Neural cell (in vitro differentiated cells): ENCODE measurements at regions not wholly inside any gene's neighbourhood (a gene's known extent, or its start where the extent isn't known, plus 50 kb on each side); places are given as distances from the start of the nearest gene placed in this dataset.

ENCODE experiments used
- EP300 ChIP-seq: fragments of 450-650 bp; conservative IDR thresholded peaks from 2 replicates; pipeline ENCODE4 v1.6.1; 2014; ENCODE audit warnings: antibody characterized with exemption, mild to moderate bottlenecking, moderate library complexity; ENCODE audit not compliant: poor library complexity, severe bottlenecking
- MXI1 ChIP-seq: fragments of 450-650 bp; conservative IDR thresholded peaks from 2 replicates; pipeline ENCODE4 v1.6.1; 2014; ENCODE audit warnings: antibody characterized with exemption, mild to moderate bottlenecking; ENCODE audit not compliant: poor library complexity, severe bottlenecking
- POLR2AphosphoS5 ChIP-seq: IDR thresholded peaks from 2 replicates; pipeline ENCODE4 v1.6.1; 2012
- RAD21 ChIP-seq: fragments of 450-650 bp; conservative IDR thresholded peaks from 2 replicates; pipeline ENCODE4 v1.6.1; 2014; ENCODE audit warnings: antibody characterized with exemption, mild to moderate bottlenecking, moderate library complexity
- TF ChIP-seq, protein P1 (sequence below): fragments of 450-650 bp; IDR thresholded peaks from 2 replicates; pipeline ENCODE4 v1.5.1; 2014; ENCODE audit warnings: antibody characterized with exemption, mild to moderate bottlenecking, moderate library complexity; ENCODE audit not compliant: poor library complexity, severe bottlenecking

DNA sequence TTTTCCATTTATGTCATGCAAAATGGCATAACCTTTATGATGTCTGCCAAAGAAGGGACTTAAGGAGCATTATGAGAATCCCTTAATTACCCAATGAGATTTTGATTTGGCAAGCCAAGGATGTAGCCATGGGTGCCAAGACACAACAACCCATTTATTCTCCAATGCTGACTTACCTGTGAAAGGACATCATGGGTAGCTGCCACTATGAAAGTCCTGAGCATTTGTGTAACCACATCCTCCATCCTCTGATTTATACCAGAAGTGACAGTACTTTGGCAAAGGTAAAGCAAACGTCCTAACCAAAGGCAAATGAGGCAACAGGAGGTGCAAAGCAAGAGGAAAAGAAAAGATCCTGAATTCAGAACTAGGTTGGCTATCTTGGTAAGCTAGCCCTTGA is 87.3 kb upstream of the EMCN start:
- TF ChIP-seq, protein P1, sequence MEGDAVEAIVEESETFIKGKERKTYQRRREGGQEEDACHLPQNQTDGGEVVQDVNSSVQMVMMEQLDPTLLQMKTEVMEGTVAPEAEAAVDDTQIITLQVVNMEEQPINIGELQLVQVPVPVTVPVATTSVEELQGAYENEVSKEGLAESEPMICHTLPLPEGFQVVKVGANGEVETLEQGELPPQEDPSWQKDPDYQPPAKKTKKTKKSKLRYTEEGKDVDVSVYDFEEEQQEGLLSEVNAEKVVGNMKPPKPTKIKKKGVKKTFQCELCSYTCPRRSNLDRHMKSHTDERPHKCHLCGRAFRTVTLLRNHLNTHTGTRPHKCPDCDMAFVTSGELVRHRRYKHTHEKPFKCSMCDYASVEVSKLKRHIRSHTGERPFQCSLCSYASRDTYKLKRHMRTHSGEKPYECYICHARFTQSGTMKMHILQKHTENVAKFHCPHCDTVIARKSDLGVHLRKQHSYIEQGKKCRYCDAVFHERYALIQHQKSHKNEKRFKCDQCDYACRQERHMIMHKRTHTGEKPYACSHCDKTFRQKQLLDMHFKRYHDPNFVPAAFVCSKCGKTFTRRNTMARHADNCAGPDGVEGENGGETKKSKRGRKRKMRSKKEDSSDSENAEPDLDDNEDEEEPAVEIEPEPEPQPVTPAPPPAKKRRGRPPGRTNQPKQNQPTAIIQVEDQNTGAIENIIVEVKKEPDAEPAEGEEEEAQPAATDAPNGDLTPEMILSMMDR, result no peak
- TF ChIP-seq POLR2AphosphoS5, result no peak
- TF ChIP-seq RAD21, result no peak
- TF ChIP-seq MXI1, result no peak
- TF ChIP-seq EP300, result no peak
